Omental fat pad (tissue), 3 donors: ENCODE measurements at regions not wholly inside any gene's neighbourhood (a gene's known extent, or its start where the extent isn't known, plus 50 kb on each side); places are given as distances from the start of the nearest gene placed in this dataset.

Source experiments
- ATAC-seq: fragments of 150-250 bp; one replicate; pipeline ENCODE4 v1.9.1; 2016; ENCODE audit warnings: mild to moderate bottlenecking, moderate library complexity; ENCODE audit not compliant: low FRiP score
- DNase-seq: peaks from one replicate; pipeline ENCODE4 v3.0.0-alpha.2; 2019; ENCODE audit warnings: low spot score
- TF ChIP-seq, protein P1 (sequence below), 3 donors: fragments of 450-650 bp; IDR thresholded peaks; one replicate each; pipeline ENCODE4 v1.5.1; 2016 to 2017; ENCODE audit warnings: antibody characterized with exemption in 3 of 3, mild to moderate bottlenecking in 3 of 3, moderate library complexity in 2 of 3

DNA sequence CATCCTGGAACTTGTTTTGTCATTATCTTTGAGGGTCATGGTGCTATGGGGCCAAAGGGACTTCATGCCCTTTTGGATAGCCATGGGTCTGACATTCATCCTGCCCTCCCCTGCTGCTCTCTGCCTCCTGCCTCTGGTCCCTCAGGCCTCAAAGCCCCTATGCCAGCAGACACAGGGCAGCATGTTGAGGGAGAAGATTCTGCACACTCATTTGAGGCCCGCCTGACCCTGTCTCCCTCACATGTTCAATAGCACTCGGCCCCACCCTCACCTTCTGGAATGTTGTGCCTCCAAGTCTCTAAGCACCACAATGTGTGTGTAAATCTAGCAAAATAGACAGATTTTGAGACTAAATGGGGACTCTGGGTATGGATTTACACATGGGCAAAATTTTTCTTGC is 178.7 kb upstream of the ANKRD28 start:
- ATAC-seq: no peak
- no peak for DNase-seq
- TF ChIP-seq, protein P1, sequence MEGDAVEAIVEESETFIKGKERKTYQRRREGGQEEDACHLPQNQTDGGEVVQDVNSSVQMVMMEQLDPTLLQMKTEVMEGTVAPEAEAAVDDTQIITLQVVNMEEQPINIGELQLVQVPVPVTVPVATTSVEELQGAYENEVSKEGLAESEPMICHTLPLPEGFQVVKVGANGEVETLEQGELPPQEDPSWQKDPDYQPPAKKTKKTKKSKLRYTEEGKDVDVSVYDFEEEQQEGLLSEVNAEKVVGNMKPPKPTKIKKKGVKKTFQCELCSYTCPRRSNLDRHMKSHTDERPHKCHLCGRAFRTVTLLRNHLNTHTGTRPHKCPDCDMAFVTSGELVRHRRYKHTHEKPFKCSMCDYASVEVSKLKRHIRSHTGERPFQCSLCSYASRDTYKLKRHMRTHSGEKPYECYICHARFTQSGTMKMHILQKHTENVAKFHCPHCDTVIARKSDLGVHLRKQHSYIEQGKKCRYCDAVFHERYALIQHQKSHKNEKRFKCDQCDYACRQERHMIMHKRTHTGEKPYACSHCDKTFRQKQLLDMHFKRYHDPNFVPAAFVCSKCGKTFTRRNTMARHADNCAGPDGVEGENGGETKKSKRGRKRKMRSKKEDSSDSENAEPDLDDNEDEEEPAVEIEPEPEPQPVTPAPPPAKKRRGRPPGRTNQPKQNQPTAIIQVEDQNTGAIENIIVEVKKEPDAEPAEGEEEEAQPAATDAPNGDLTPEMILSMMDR (IDR thresholded peaks at IDR 0.05): no peak

DNA sequence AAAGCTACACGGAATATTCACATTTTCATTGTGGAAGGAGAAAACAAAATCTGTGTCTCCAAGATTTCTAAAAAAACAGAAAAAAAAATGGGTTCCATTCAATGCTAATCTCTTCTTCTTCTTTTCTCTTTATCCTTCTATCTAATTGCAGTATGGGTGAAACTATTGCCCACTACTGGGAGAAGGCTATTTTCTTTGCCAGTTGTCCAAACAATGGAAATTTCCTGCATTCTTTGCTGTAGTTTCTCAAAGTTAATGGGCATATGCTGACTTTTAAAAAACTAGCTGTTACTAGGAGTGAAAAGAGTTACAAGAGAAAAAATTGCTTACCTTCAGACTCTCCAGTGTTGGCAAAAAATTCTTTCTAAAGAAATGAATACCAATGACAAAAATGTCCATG is 179.3 kb upstream of the ANKRD28 start:
- ATAC-seq: no peak
- TF ChIP-seq, protein P1 (IDR thresholded peaks at IDR 0.05): no peak
- DNase-seq: no peak

DNA sequence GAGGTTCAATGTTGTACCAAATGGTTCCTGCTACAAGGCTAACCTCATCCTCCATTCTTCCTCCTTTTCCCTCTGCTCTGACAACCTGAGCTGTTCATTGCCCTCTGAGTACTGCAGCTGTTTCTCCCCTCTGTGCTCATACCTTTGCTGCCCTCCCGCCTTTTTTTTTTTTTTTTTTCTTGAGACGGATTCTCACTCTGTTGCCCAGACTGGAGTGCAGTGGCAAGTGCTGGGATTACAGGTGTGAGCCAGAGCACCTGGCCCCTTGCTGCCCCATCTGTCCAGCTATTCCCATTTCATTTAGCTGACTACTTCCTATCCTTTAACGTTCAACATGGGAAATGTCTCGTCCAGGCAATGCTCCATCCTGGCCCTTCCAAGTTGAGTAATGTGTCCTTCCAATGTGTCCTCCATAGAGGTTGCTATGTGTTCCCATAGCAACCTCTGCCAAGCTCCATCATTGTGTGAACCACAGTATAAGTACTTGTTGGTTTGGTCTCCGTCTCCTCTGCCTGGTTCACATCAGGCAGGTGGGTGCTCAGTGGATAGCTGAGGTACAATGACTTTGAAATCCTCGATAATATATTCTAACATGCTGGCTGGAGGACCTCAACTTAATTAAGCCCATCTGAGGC is 179.9 kb upstream of the ANKRD28 start:
- TF ChIP-seq, protein P1 (IDR thresholded peaks at IDR 0.05): no peak
- ATAC-seq (no peak), DNase-seq (no peak)

DNA sequence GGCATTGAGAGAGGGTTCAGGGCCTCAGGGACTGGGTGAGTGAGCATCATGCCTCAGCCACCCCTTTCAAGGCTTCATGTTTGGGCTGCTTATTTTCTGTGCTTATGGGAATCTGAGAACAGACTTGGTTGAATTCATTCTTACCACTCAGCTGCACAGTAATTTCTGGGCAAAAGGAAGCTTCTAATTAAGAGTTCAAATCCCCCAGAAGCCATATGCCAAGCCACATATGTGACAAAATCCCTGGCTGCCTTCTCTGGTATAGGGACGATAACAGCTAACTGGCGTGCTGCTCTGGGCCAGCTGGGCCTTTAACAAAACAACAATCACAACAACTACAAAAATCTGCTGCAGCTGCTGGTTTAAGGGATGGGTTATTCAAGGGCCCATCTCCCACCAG is 181.0 kb upstream of the ANKRD28 start:
- DNase-seq: no peak
- no peak for ATAC-seq
- TF ChIP-seq, protein P1 (IDR thresholded peaks at IDR 0.05): no peak

DNA sequence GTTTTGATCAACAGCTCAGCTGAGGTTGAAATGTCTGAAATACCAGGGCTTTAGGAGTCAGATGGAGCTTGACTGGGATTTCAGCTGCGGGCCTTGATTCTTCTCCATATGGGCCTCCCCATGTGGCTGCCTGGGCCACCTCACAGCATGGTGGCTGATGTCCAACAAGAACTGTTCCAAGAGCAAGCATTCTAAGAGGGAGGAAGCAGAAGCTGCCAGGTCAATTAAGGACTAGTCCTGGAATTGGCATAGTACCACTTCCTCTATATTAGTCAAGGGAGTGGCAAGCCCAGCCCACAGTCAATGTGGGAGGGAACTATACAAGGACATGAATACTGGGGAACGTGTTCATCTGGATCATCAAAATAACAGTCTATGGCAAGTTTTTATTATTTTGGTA is 181.7 kb upstream of the ANKRD28 start:
- DNase-seq (no peak), ATAC-seq (no peak)
- TF ChIP-seq, protein P1 (IDR thresholded peaks at IDR 0.05): no peak

DNA sequence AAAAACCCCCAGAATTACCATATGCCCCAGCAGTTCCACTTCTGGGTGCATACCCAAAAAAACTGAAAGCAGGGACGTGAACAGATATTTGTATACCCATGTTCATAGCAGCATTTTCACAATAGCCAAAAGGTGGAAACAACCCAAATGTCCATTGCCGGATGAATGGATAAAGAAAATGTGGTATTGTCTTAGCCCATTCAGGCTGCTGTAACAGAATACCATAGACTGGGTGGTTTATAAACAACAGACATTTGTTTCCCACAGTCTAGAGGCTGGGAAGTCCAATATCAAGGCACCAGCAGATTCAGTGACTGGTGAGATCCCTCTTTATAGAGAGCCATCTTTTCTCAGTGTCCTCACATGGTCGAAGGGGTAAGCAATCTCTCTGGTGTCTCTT is 182.1 kb upstream of the ANKRD28 start:
- TF ChIP-seq, protein P1 (IDR thresholded peaks at IDR 0.05): no peak
- no peak for ATAC-seq
- no peak for DNase-seq

DNA sequence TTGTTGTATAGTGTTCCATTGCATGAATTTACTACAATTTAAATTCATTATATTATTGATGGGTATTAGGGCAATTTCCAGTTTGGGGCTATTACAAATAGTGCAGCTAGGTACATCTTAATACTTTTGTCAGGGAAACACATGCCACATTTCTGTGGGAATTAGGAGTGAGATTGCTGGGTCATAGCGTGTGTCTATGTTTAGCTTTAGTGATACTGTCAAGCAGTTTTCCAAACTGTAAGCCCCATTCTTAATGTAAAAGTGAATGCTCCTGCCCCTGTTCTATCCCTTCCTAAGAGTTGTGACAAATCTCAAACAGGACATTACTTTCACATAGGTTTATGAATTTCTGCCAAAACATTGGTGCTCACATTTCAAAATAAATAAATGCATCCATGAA is 184.5 kb upstream of the ANKRD28 start:
- DNase-seq (no peak), ATAC-seq (no peak)
- TF ChIP-seq, protein P1 (IDR thresholded peaks at IDR 0.05): no peak
